MG63 (cell line): ENCODE measurements at regions not wholly inside any gene's neighbourhood (a gene's known extent, or its start where the extent isn't known, plus 50 kb on each side); places are given as distances from the start of the nearest gene placed in this dataset.

Experiments used
- DNase-seq: peaks from one replicate; pipeline ENCODE4 v3.0.0-alpha.2; 2020
- H3K27me3 ChIP-seq: fragments of 250-450 bp; sonication (Bioruptor Pico); 2 replicates; pipeline ENCODE4 v1.5.1; 2020; ENCODE audit warnings: mild to moderate bottlenecking, moderate library complexity
- H3K36me3 ChIP-seq: fragments of 250-450 bp; sonication (Bioruptor Pico); 2 replicates; pipeline ENCODE4 v1.5.1; 2020; ENCODE audit warnings: mild to moderate bottlenecking, moderate library complexity
- H3K4me3 ChIP-seq: fragments of 250-450 bp; sonication (Bioruptor Pico); 2 replicates; pipeline ENCODE4 v1.5.1; 2020; ENCODE audit warnings: mild to moderate bottlenecking, moderate library complexity
- H3K9me3 ChIP-seq: fragments of 250-450 bp; sonication (Bioruptor Pico); 2 replicates; pipeline ENCODE4 v1.5.1; 2020; ENCODE audit warnings: mild to moderate bottlenecking, moderate library complexity

DNA sequence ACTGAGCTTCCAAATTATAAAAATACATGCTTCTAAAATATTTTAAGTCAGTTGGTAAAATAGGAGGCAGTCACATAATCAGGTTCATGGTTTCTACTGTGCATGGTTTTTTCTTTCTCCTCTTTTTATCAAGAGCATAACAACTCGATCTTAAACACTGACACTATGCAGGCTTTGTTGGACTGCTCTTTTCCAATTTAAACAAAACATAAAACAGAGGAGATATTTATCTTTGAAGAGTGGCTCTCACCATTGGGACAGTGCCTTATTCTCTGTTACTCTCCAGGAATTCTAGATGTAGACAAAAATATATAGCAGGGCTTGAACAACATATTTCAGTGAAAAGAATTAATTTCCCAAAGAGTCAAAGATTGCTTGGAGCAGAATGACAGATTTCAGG is 883.5 kb upstream of the ADGRL2 start:
- DNase-seq = no peak
- Histone ChIP-seq H3K9me3 (no peaks in the 10 kb centered on the region), H3K4me3 (no peak overlapping the region), H3K27me3 (no peaks in the 10 kb centered on the region), H3K36me3 (no peaks in the 10 kb centered on the region)

- no peaks in the 10 kb centered on the region for H3K36me3 ChIP-seq
- H3K4me3 ChIP-seq = no peak overlapping the region
- DNase-seq = no peak
- no peaks in the 10 kb centered on the region for H3K9me3 ChIP-seq
- no peaks in the 10 kb centered on the region for H3K27me3 ChIP-seq
Measured at GRCh38 chr1:80915491-80915890, 885.2 kb upstream of the ADGRL2 start.

GRCh38 chr1:80910426-80910825 is 890.3 kb upstream of the ADGRL2 start:
- Histone ChIP-seq H3K4me3 (no peak overlapping the region), H3K36me3 (no peaks in the 10 kb centered on the region), H3K9me3 (no peaks in the 10 kb centered on the region), H3K27me3 (no peaks in the 10 kb centered on the region)
- DNase-seq = no peak

DNA sequence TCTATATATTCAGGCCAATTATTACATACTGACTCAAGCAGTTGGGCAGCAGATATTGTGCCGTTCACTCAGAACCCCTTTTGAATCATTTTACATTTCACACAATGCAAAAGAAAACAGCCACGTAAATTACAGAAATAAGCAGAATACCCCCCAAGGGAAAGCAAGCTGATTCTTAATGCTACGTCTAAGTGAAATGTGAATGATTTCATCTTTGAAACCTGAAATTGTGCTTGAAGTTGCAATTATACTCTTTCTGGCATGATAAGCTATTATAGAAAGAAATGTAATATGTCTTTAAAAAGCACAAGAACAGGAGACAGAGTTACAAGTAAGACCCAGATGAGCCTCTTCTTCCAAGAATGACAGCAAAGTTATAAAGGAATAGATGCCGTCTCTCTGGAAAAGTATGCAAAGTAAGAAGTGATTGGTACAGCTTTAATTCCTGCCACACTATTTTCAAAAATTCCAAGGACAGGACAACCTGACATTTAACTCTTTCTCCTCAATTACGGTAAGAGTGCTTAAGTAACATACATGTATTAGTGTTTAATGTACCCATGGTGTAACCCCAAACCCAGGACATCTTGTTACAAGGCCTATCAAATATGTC is 891.5 kb upstream of the ADGRL2 start:
- H3K27me3 ChIP-seq = no peaks in the 10 kb centered on the region
- H3K4me3 ChIP-seq = no peak overlapping the region
- no peaks in the 10 kb centered on the region for H3K36me3 ChIP-seq
- no peaks in the 10 kb centered on the region for H3K9me3 ChIP-seq
- no peak for DNase-seq

DNA sequence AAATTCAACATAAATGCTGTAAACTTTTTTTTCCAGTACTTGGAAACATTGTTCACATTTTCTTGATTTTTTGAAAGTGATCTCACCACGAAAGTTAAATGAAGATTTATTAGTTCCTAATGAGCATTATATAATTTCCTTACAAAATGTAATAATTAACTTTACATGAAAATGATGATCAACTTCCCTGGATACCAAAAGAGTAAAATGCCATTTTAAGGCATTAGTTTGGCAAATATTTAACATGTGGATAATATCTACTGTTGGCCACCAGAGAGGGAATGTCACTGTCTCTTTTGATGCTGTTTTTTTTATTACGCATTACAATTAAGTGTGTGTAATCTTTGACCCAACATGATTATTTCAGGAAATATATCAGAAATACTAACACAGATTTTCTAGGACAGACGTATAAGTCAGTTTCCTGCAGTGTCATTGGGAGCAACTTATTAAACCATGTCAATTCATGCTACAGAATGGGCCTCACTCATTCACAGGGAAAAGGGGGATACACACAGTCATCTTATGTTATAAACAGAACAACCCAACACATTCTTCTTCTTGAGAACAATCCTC is 903.9 kb upstream of the ADGRL2 start:
- H3K36me3 ChIP-seq = no peaks in the 10 kb centered on the region
- H3K9me3 ChIP-seq = no peaks in the 10 kb centered on the region
- DNase-seq = no peak
- H3K4me3 ChIP-seq = no peak overlapping the region
- no peaks in the 10 kb centered on the region; the same call in 1 of the 2 replicates for H3K27me3 ChIP-seq

- no peaks in the 10 kb centered on the region for H3K36me3 ChIP-seq
- H3K4me3 ChIP-seq = no peak overlapping the region
- no peaks in the 10 kb centered on the region for H3K9me3 ChIP-seq
- no peak for DNase-seq
- no peaks in the 10 kb centered on the region; the same call in 1 of the 2 replicates for H3K27me3 ChIP-seq
Measured at GRCh38 chr1:80894921-80895320, 905.8 kb upstream of the ADGRL2 start.

GRCh38 chr1:80893115-80893514 is 907.6 kb upstream of the ADGRL2 start:
- Histone ChIP-seq H3K36me3 (no peaks in the 10 kb centered on the region), H3K9me3 (no peaks in the 10 kb centered on the region), H3K27me3 (no peaks in the 10 kb centered on the region; the same call in 1 of the 2 replicates), H3K4me3 (no peak overlapping the region)
- no peak for DNase-seq

DNA sequence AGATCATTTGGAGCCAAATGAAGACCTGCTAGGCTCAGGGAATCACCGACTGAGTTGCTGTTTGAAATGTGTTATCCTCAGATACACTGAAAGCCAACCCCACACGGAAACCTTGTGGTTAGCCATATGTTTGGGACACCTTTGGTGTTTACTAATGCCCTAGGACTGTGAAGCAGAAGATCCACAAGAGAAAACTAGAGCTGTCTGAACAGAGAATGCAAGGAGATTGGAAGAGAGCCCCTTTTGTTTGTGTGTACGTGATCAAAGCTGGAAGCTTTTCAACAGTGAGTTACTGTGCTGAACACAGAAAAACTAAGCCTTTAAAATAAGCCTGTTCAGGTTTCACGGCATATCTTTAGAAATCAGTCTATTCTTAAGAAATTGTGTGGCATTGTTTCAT is 908.2 kb upstream of the ADGRL2 start:
- no peaks in the 10 kb centered on the region for H3K36me3 ChIP-seq
- H3K27me3 ChIP-seq = no peaks in the 10 kb centered on the region; the same call in 1 of the 2 replicates
- no peak overlapping the region for H3K4me3 ChIP-seq
- no peaks in the 10 kb centered on the region for H3K9me3 ChIP-seq
- DNase-seq = no peak

DNA sequence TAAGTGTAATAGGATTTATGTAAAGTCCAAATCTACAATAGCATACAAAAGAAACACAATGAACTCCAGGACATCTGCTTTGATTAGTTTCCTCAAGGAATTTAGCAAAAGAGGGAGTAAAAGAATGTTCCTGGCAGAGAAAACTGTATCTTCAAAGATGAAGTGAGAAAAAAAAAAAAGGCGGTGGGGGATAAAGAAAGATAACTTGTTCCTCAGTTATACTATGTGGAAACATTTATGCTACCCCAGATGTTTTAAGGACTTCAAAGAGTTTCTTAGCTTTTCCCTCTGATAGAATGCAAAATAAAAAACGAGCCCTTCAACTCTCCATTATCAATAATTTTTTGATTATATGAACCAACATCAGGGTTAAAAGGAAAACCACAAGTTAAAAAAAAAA is 908.9 kb upstream of the ADGRL2 start:
- Histone ChIP-seq H3K36me3 (no peaks in the 10 kb centered on the region), H3K27me3 (no peaks in the 10 kb centered on the region), H3K9me3 (no peaks in the 10 kb centered on the region), H3K4me3 (no peak overlapping the region)
- no peak for DNase-seq

- Histone ChIP-seq H3K4me3 (no peak overlapping the region), H3K9me3 (no peaks in the 10 kb centered on the region)
- DNase-seq = no peak
Measured at GRCh38 chr1:80882553-80882952, 918.2 kb upstream of the ADGRL2 start.

GRCh38 chr1:80878343-80878742 is 922.4 kb upstream of the ADGRL2 start:
- Histone ChIP-seq H3K9me3 (no peaks in the 10 kb centered on the region), H3K27me3 (no peaks in the 10 kb centered on the region), H3K4me3 (no peak overlapping the region), H3K36me3 (no peaks in the 10 kb centered on the region)
- DNase-seq = no peak

More at GRCh38 chr1:80882553-80882952, 918.2 kb upstream of the ADGRL2 start:
- Histone ChIP-seq H3K36me3 (no peaks in the 10 kb centered on the region), H3K27me3 (no peaks in the 10 kb centered on the region)

DNA sequence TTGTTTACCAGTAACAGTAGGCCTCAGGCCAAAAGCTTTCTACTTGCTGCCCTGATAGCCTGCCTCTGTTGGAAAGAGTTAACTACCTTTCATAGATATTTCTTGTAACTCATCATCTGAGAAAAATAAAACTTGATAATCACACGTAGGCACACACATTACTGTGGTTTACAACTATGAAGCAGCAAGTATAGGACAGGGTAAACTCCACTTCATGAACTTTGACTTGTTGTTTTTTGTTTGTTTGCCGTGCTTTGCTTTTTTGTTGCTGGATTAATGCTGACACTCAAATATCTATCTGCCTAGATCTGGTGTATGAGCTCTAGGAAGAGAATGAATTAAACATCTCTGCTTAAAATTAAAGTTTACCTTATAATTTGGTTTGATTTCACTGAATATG is 924.7 kb upstream of the ADGRL2 start:
- Histone ChIP-seq H3K4me3 (no peak overlapping the region), H3K9me3 (no peaks in the 10 kb centered on the region), H3K27me3 (no peaks in the 10 kb centered on the region), H3K36me3 (no peaks in the 10 kb centered on the region)
- no peak for DNase-seq

GRCh38 chr1:80869299-80869698 is 931.4 kb upstream of the ADGRL2 start:
- no peaks in the 10 kb centered on the region for H3K9me3 ChIP-seq
- no peaks in the 10 kb centered on the region for H3K27me3 ChIP-seq
- no peak overlapping the region for H3K4me3 ChIP-seq
- no peak for DNase-seq
- H3K36me3 ChIP-seq = no peaks in the 10 kb centered on the region

GRCh38 chr1:80847904-80848303 is 952.8 kb upstream of the ADGRL2 start:
- Histone ChIP-seq H3K9me3 (no peaks in the 10 kb centered on the region), H3K36me3 (no peaks in the 10 kb centered on the region), H3K4me3 (no peak overlapping the region), H3K27me3 (no peaks in the 10 kb centered on the region)
- no peak for DNase-seq

DNA sequence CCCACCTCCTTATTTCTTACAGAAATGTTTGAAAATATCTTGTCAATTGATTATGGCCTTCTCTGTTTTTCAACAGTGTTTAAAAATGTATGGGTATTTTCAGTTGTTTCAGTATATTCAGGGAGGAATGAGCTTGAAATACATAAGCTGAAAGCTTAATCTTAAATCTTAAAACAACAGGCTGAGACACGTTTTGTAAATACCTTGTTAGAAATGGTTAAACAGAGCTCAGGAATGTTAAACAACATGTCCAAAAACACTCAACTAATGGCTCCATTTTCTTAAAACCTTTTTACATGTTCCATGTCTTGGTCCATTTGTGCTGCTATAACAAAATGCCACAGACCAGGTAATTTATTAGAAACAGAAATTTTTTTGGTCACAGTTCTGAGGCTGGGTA is 953.8 kb upstream of the ADGRL2 start:
- DNase-seq = no peak
- Histone ChIP-seq H3K27me3 (no peaks in the 10 kb centered on the region), H3K4me3 (no peak overlapping the region), H3K36me3 (no peaks in the 10 kb centered on the region), H3K9me3 (no peaks in the 10 kb centered on the region)

DNA sequence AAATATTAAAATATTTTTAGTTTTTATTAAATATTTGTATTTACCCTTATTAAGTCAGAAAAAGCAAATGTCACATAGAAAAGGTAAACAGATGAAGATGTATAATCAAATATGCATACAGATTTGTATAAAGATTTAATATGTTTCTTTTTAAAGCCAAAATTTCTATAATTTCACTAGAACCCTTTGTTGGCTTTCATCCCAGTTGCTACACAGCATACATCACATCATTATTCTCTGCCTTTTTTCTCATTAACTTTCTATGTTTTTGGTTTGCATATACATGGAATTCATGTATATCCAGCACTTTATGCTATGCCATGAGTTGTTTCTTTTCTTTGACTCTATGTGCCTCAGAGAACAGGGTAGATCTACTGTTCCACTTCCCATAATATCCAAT is 957.9 kb upstream of the ADGRL2 start:
- DNase-seq = no peak
- Histone ChIP-seq H3K27me3 (no peaks in the 10 kb centered on the region), H3K36me3 (no peaks in the 10 kb centered on the region), H3K9me3 (no peaks in the 10 kb centered on the region), H3K4me3 (no peak overlapping the region)

GRCh38 chr1:80841261-80841660 is 959.5 kb upstream of the ADGRL2 start:
- H3K27me3 ChIP-seq = no peaks in the 10 kb centered on the region
- H3K9me3 ChIP-seq = no peaks in the 10 kb centered on the region
- DNase-seq = no peak
- H3K36me3 ChIP-seq = no peaks in the 10 kb centered on the region
- H3K4me3 ChIP-seq = no peak overlapping the region

DNA sequence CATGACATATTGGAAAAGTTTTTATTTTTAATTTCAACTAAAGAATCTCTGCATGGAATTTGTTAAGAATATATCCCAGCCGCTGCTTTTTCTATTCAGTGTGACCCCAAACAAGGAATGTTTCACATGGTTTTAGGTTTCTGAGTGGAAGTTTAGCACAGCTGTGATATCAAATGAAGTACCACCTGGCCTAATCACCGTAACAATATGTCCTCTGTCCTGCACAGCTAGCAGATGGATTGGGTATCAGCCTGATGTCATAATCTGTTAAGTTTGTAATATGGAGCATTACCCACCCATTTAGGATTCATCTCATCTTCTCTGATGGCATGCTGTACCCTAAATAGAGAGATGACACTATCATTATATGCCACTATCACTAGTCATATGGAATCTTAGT is 963.7 kb upstream of the ADGRL2 start:
- no peak for DNase-seq
- Histone ChIP-seq H3K9me3 (no peaks in the 10 kb centered on the region), H3K27me3 (no peaks in the 10 kb centered on the region), H3K36me3 (no peaks in the 10 kb centered on the region), H3K4me3 (no peak overlapping the region)
